ENCODE measurements at regions not wholly inside any gene's neighbourhood (a gene's known extent, or its start where the extent isn't known, plus 50 kb on each side); places are given as distances from the start of the nearest gene placed in this dataset.
"Not testable (repeated sequence)": the region's sequence is repeated elsewhere in the genome, so short reads cannot be mapped to it uniquely, and the experiment has no call there.

DNA sequence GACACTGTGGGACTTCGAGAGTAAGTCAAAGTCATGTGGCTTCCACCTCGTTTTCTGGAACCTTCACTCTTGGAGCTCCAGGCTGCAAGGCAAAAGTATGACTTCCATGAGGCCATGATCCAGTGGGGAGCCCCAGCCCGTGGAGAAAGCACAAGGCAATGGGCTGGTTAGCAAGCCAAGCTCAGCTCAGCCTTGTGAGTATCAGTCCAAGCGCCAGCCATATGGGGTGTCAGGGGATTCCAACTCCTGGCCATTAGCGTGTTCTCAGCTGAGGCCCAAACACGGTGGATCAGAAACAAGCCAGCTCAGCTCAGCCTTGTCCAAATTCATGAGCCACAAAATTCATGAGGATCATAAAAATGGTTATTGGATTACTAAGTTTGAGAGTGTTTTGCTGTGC lies 261.0 kb downstream of the RHOU start:
- no peak for DNase-seq

DNA sequence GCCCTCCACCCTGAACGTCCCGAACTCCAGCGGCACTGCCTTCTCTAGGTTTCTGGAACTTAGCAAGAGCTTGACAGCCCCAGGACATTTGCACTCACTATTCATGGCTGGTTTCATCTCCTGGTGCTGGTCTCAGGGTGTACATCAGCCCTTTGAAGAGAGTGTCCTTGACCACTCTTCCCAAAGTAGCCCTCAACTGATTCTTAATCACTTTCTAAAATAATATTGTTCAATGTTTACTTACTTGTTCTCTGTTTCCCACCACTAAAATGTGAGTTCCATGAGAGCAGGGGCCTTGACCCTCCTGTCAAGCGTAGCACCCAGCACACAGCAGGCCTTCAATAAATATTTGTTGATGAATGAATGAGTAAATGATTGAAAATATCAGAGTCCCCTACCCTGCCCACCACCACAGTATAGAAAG lies 262.5 kb downstream of the RHOU start:
- no peak for DNase-seq

DNA sequence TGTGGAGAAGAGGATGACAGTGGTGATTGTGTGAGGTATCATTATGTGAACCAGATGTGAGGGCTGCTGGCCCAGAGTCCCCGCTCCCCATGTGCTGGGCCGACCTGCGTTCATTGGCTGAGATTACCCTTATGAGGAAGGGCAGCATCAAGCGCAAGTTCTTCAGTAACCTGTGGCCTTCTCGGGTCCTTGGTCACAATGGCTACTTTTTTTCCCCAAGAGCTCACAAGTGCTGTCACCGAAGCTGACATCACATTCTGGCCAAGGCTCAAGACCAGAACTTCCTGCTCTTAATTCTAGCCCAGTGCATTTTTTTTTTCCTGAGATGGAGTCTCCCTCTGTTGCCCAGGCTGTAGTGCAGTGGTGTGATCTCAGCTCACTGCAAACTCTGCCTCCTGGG lies 262.9 kb downstream of the RHOU start:
- DNase-seq: no peak

DNA sequence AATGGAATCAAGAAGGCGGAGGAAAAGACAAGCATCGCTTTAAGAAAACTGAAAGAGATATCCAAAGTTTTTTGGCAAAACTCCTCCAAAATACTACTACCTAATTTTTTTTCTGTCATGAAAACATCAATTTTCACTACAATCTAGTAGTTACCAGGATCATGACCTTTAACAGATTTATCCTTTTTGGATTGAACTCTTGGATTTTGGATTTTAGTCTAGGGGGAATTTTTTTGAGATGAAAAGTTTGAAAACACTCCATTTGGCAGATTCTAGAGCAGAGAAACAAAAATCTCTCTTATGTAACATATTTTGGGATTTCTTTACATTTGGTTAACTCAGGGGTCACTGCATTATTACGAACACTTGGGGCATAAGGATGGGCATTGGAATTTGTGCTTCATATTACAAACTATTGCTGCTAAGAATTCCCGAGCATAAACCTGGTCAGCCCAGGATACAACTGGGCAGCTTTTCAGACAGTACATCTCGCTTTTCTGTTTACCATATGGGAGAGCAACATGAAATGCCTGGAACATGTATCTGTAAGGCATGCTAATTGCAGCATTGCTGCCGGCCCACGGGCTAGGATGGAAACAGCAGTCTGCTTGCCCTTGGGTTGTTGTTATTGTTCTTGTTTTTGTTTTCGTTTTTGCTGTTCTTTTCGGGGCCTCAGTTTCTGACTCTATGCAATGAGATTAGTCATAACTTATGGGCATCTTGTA lies 264.3 kb downstream of the RHOU start:
- DNase-seq: no peak

DNA sequence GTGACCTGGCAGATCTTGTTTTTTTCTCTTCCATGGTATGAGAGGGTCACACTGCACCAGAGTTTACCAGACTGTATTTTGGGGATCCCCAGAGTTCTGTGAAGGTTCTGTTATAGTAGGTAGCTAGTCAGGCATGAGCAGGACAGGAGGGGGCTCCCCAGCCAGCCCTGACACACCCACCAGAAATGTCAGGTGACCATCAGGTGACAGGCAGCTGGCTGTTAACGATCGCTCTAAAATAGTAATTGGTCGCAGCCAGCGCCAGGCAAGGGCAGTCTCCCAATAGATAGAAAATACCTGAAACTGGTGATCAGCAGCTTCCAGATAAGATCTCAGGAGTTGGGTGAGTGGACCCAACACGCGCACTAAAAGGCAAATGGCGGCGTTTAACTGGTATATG lies 264.9 kb downstream of the RHOU start:
- DNase-seq: no peak

DNA sequence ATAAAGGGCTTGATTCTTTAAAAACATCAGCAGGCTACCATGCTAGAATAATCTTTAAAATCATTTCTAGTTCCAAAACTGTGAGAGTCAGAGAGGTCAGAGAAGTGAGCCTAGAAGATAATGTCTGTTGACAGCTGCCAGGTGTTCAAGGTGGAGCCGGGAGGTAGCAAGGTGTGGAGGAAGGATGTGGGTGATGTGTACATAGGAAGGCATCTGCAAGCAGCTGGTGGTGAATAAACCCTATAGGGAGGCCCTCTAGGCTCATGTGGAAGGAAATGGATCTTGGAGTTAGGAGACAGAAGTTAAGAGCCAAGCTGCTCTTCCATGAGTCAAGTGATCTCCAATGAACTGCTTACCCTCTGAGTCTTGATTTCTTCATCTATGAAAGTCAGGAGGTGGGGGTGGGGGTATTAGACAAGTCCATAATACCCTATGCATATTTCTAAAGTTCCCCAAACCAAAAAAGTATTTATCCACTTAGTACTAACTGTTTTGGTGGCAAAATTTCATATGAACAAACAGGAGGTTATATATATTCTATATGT lies 266.3 kb downstream of the RHOU start:
- DNase-seq: no peak

DNA sequence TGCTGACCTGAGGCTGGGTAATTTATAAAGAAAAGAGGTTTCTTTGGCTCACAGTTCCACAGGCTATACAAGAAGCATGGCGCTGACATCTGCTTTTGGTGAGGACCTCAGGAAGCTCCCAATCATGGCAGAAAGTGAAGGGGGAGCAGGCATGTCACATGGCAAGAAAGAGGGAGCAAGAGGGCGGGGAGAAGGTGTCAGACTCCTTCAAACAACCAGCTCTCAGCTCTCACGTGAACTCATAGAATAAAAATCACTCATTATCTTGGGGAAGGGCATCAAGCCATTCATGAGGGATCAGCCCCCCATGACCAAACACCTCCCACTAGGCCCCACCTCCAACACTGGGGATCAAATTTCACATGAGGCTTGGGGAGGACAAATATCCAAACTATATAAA lies 266.8 kb downstream of the RHOU start:
- DNase-seq: no peak

DNA sequence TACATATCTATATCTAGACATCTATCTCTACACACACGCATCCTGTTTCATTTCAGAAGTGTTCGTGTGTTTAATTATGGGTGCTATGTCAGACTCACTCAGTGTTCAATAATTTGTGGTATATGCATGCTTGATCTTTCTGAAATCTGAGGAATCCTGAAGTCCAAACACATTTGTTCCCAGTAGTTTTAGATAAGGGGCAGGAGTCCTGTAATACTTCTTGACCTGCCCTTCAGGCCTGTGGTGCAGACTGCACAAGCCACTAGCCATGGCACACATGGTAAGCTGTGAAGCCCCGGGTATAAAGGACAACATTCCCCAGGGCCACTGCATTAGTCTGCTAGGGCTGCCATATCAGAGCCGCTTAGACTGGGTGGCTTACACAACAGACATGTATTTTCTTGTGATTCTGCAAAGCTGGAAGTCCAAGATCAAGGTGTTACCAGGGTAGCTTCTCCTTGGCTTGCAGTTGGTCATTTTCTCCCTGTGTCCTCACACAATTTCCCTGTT lies 267.2 kb downstream of the RHOU start:
- DNase-seq: no peak

DNA sequence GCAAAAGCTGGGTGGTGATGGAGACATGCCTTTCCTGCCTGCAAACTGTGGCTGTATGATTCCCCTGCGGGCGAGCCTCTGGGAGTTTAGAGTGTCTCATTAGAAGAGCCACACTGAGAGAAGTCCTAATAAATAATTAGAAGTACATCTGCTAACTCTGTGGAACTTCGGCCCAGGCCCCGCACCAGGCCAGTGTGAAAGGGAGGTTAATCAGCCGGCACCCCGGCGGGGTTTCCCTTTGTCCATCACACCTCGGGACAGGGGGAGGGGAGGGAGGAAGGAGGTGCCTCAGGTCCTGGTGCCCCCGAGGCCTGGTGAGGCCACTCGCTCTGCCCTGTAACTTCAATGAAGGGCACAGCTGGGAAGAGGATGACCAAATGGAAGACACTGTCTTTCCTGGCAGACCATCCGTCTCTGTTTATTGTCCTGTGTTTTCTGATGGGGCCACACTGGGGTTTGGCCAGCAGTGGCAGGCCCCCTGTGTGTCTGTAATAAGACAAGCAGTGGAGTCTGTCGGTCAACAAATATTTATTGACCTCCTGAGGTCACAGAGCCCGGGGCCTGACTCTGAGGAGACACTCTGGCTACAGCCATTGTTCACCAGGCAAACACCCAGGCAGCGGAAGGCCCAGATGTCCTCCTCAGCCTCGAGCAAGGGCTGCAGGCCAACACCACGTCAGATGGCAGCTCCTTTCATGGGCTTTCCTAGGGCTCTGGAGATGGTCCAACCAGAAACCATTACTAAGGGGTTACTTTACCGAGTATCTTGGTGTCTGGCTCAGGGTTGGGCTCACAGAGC lies 267.5 kb upstream of the RAB4A start:
- no peak for DNase-seq

DNA sequence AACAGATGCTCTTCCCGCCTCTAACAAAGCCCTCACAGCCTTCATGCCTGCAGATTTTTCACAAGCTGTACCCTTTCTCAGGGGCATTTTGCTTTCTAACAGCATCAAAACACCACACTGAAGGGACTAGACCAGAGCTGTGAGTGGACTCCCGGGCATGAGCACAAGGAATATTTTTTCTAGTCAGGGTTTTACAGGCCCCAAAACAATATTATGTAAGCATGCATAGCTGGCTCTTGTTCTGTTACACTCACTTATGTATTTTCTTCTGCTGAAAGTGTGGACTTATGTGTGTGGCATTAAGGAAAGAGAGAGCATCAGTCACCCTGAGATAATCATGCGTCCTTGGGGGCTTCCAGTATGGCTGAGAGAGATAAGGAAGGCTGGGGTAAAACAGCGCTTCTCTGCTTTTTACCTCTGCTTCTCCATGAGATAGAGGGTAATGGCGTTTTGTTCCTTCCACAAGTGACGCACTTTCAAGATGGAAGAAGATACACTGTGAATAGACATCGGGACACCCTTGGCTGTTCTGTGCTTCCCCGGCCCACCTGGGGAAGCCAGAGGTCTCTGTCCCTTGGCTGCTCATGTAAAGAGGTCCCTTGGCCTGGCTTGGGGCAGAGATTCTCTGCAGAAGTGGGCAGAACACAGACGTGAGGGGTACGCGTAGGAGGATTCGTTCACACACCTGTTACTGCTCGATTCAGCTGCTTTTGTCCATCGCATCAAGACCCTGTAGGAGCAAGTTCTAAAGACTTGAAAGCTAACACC lies 266.7 kb upstream of the RAB4A start:
- DNase-seq: no peak

DNA sequence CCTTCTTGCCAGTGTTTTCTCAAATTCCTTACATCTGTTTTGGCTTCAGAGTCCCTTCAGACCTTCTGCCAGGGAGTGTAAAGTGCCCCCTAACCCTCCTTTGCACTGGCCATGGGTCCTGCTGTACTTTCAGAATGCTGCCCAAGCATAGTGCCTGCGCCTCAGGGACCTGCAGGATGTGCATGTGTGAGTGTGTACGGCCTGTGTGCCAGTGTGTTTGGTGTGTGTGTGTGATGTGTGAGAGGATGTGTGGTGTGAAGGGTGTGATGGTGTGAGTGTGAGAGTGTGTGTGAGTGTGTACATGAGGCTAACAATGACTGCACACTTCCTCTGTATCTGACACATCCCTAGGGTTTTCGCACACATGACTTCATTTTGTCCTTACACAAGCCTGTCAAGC lies 265.8 kb upstream of the RAB4A start:
- DNase-seq: no peak

DNA sequence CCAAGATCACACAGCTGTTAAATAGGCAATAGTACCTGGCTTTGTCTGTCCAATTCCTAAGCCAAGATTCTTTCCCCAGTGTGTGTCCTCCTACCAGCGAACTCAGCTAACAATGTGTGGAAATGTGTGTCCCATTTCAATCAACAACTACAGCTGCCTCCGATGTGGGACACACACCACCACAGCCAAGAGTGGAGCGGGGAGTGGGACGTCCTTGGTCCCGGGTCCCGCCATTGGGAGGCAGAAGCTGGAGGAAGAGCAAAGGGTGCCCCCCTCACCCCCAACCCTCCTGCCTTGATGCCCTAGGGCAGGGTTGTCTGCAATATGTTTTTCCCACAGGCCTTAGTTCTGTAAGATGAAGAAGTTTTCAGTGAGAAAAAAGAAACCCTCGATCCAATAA lies 265.4 kb upstream of the RAB4A start:
- DNase-seq: no peak

DNA sequence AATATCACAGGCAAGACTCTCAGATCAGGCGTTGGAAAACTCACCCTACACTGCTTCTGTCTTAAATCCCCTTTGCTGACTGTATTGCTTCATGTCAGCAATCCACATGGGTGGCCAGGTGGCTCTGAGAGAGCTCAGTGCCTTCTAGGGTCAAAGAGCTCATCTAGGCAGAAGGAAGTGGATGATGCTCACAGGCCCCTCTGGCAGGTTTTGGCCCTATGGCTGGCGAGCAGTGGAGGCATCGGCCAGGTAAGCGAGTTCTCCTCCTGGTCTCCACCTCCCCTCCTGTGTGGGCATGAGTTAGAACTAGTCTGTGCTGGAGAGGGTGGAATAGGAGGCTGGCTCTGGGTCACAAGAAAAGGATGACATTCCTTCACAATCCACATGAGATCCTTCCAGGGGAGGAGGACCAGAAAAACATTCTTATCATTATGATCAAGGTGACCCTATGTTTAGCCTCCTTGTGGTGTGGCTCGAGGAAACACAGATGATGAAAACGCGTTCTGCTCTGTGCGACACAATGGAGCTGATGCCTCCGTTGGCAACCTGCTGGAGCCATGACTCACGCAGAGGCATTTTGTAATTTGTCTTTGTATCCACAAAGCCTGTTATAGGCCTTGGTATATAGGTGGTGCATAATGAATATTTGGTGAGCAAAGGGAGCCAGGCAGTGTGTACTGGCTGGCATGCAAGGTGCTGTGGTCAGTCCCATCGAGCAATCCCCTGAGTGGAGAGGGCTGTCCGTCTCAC lies 264.6 kb upstream of the RAB4A start:
- no peak for DNase-seq

DNA sequence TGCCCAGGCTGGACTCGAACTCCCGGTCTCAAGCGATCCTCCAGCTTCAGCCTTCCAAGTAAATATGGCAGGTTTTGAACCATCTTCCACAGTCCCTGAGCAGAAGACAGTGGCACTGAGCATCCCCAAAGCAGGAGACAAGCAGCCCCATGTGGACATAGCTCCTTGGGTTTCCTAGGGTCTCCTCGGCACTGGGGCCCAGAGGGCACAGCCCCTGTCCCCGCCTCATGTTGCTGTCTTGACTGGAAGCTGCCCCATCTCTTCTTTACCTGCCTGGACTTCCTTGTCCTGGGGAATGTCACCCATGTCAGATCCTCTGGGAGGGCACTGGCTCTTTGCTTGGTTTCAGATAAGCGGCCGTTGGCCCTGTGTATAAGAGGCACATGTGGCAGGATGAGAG lies 263.7 kb upstream of the RAB4A start:
- DNase-seq: no peak

DNA sequence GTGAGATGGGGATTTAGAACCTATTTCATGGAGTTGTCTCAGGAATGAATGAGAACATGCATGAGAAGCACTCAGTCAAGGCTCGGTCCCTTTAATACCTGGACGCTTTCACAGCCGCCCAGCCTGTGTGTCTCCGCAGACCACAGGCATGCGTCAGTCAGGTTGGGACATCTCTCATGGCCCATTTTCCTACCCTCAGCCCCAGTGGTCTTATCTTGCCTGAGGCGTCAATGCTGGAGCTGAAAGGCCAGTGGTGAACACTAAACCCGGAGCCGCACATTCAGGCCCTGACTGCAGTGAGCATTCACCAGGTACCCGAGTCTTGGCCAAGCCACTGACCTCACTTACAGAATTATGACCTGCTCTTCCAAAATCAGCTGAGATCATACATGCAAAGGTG lies 263.2 kb upstream of the RAB4A start:
- no peak for DNase-seq

DNA sequence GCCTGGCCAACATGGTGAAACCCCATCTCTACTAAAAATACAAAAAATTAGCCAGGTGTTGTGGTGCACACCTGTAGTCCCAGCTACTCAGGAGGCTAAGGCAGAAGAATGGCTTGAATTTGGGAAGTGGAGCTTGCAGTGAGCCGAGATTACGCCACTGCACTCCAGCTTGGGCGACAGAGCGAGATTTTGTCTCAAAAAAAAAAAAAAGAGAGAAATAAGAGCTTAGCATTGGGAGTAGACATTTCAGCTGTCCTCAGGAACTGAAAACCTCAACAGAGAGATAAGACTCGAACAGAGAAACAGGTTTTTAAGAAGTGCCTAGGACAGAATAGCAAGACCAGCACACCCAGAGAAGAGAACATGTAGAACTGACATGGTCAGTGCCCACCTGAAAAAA lies 262.6 kb upstream of the RAB4A start:
- DNase-seq: not testable (repeated sequence)

DNA sequence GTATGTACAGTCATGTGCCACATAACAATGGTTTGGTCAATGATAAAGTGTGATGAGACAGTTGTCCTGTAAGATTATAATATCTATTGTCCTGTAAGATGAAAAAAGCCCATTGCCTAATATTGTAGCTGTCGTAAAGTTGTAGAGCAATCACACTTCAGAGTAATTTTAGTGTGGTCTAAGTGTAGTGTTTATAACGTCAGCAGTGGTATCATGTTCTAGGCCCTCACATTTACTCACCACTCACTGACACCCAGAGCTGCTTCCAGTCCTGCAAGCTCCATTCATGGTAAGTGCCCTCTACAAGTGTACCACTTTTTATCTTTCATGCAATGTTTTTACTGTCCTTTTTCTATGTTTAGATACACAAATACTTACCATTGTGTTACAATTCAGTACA lies 259.9 kb upstream of the RAB4A start:
- DNase-seq: no peak

DNA sequence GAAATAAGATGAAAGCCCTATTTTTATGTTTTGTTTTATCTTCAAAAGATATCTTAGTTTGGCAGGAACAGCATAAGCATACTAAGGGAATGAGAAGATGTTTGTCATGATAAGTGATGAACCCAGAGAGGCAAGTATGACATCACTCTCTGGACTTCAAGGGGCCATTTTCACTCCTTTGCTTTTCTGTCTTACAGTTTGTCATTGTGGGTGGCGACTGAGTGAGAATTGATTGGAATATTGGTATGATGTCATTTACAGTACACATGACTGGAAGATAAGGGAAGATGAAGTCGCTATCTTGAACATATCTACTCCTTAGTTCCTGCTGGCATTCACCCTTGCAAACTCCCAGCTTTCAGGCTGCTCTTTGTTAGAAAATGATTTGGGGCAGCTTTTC lies 258.1 kb upstream of the RAB4A start:
- no peak for DNase-seq

DNA sequence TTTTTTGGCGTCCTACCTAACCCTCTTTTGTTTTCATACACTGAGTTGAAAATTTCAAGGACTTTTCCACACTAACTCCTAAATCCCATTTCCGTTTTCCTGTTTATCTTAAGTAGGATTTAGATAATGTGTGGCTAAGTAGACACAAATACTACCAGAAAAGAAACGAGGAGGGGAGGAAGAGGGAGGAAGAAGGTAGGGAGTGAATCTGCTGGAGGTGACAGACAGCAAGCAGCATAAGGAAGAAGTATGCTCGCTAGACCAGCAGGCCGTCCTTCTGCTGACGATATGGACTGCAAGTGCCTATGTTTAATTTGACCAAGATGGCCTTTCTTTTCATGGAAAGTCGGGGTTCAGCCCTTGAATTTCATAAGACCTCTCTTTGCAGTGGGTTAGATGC lies 256.9 kb upstream of the RAB4A start:
- DNase-seq: no peak

DNA sequence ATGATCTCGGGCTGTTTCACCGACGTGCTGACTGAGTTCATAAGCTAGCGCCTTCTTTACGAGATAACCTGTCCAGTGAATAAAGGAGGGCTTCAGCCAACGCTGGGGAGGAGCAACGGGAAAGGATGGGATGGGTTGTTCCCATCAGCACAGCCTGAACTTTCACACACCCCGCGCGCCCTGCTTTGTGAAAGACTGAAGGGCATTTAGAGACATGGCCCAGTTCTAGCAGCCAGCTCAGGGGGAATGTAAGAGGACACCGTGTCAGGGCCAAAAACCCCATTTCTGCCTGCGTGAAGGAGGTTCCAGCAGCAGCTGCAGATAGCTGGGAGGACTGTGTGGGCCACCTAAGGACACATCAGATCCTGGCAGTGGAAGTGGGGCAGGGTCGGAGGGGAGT lies 255.1 kb upstream of the RAB4A start:
- DNase-seq: no peak

DNA sequence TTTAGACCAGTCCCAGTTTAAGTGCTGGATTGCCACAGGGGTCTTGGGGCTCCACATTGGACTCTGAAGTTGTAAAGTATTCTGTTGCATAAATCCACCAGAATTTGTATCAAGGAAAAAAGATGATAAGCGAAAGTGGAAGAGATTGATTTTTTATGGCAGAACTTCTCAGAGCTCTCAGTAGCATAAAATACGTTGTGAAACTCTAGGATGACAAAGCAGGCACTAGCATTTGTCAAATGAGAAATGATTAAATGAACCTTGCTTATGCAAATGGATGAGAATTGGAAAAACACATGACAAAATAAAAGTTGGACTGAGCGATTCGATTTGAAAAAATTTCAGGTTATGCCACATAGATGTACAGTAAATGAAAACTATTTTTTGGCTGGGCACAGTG lies 253.8 kb upstream of the RAB4A start:
- no peak for DNase-seq

DNA sequence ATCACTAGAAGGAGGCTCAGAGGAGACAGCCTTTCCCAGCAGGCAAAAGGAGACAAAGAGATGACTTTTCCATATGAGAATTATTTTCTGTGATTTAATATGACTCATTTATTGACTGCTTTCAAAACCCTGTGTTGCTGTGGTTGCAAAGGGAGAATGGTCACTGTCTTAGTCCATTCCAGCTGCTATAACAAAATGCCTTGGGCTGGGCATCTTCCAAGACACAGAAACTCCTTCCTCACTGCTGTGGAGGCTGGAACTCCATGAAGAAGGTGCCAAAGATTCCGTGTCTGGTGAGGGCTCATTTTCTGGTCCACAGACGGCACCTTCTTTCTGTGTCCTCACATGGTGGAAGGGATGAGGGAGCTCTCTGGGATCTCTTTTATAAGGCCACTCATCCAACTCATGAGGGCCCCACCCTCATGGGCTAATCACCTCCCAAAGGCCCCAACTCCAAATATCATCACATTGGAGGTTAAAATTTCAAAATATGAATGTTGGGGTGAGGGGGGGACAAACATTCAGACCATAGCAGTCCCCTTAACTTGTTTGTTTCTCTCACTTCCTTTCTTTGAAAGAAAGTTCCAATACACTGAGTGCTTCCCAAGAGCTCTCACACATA lies 252.1 kb upstream of the RAB4A start:
- no peak for DNase-seq
